KG1 (cell line): ENCODE measurements at regions not wholly inside any gene's neighbourhood (a gene's known extent, or its start where the extent isn't known, plus 50 kb on each side); places are given as distances from the start of the nearest gene placed in this dataset.
"Not testable (repeated sequence)": the region's sequence is repeated elsewhere in the genome, so short reads cannot be mapped to it uniquely, and the experiment has no call there.

Experiments
- DNase-seq: peaks from one replicate; lab custom pipeline; 2025; lab: John Stamatoyannopoulos, UW

DNA sequence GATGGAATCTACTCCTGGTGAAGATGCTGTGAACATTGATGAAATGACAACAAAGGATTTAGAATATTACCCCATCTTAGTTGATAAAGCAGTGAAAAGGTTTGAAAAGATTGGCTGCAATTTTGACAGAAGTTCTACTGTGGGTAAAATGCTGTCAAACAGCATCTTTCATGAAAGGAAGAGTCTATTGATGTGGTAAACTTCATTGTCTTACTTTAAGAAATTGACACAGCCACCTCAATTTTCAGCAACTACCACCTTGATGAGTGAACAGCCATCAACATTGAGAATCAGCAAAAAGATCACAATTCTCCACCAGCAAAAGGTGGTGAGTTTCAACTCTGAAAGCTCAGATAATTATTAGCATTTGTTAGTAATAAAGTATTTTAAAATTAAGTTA, 310.3 kb upstream of the RBMS1 start:
- DNase-seq: no peak

DNA sequence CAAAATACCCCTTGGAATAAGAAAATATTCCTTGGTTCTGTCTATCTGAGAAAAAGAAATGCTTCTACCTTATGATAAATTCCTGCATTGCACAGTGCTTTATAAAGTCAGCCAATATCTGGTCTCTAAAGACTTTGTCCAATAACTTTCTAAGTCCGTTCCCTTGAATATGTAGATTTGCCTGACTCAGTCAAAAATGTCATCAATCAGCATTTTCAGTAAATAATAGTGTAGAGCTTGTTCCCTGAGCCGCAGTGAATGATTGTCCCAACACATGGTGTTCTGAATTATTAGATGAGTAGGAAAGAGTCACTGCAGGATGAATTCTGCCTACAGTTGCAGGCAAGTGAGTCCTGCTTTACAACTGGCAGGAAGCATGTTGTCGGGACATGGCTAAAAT, 316.8 kb upstream of the RBMS1 start:
- DNase-seq: no peak

DNA sequence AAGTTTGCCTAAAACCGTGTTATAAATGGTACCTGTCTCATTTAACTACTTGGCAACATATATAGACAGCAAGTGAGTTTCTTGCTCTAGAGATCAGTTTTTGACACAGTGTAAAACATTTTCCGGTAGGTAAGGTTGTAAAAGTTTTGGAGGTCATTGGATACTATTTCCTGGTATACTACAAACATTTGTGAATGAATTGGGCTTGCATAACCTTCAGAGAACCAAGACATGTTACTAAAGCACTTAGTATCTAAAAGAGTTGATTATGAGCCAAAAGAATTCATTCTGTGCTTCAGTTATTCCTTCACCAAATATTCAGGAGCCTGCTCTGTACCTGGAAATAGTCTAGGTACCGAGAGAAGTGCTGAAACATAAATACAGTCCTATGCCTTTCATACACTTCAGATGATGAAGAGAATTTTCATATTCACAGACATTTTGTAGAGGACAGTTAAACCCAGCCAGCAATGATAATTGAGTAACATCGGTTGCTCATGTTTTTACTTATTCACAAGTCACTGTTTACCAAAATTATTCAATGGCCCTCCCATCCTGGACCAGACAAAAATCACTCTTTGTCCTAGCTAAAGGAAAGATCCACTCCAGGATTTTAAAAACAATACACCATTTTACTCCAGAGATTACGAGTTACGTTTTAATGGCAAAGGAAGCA, 319.4 kb upstream of the RBMS1 start:
- DNase-seq: no peak

DNA sequence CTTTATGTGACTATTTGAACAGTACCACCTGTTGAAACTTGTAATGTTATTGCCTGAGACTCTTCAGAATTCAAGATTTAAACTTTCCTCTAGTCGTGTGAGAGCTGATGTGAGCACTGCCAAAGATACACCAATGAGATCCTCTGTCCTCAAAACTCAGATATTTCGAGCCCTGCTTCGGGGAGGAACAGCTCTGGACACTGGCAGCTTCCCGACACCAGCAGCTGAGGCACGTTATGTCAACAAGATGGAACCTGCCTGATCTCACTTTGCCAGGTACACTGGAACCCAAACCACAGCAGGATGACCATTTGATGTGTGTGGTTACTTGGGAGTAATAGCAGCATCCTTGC, 319.9 kb upstream of the RBMS1 start:
- DNase-seq: no peak

DNA sequence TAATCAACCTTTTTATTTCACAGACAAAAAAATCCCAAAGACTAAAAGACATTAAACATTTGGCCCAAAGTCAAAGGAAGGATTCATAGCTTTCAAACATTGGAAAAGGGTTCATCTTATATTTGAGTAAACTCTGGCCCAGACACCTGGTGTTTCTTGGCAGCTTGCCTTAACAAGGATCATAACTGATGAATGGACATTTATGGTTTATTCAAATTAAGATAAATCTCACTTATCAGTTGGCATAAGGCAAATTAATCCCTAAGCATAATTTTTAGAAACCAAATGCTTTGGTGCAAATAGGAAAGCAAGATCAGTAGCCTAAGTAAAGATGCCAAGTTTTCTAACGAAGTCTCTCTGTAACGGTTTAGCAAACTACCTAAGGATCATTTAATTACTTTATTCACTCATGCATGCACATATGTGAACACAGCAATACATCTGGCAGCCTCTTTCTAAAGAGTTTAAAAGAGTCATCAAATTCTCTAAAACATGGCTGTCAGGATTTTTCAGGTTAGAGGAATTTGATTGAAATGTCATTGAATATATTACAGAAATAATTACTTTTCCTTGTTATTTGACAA, 323.4 kb upstream of the RBMS1 start:
- no peak for DNase-seq

DNA sequence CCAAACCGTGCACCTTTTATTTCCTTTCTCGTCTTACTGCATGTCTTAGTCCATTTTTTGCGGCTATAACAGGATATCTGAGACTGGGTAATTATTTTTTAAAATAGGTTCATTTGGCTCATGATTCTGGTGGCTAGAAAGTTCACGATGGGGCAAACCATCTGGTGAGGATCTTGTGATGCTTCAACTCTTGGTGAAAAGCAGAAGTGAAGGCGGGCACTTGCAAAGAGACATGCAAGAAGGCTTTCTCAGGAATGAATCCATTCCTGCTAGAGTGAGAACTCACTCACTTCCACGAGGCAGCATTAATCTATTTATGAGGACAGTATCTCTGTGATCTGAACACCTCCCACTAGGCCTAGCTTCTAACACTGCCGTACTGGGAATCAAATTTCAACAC, 327.1 kb upstream of the RBMS1 start:
- DNase-seq: no peak

DNA sequence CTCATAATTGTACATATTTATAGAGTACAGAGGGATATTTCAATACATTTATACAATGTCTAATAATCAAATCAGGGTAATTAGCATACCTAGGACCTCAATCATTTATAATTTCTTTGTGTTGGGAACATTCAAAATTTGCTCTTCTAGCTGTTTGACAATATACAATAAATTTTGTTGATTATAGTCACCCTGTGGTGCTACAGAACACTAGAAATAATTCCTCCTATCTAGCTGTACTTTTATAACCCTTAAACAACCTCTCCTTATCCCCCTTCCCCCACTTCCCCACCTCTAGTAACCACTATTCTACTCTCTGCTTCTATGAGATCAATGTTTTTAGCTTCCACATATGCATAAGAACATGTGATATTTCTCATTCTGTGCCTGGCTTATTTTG, 328.4 kb upstream of the RBMS1 start:
- DNase-seq: no peak

DNA sequence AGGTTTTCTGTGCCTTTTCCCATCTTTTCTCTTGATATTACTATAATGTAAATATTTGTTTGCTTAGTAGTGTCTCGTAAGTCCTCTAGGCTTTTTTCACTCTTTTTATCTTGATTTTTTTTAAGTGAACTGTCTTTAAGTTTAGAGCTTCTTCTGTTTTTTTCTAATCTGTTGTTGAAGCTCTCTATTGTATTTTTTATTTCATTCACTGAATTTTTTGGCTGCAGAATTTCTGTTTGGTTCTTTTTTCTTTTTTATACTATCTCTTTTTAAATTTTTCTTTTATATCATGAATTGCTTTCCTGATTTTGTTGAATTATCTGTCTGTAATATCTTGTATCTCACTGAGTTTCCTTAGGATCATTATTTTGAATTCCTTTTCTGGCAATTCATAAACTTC, 331.8 kb upstream of the RBMS1 start:
- DNase-seq: no peak

DNA sequence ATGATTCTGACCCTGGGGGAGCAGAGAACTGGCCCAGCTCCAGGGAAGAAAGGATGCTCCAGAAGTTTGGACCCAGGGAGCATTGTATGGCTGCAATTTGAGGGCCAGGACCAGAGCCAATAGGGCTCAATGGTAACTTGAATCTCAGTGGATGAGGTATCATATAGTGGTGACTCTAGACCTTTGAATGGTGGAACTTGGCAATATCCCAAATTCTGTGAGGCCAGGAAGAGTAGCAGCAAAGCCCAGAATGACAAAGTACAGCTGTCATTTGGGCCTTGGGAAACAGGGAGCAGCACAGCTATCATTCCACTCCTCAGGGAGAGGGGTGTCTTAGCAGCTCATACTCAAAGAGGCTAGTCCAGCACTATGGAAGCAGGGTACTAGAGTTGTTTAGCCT, 332.9 kb upstream of the RBMS1 start:
- DNase-seq: no peak

DNA sequence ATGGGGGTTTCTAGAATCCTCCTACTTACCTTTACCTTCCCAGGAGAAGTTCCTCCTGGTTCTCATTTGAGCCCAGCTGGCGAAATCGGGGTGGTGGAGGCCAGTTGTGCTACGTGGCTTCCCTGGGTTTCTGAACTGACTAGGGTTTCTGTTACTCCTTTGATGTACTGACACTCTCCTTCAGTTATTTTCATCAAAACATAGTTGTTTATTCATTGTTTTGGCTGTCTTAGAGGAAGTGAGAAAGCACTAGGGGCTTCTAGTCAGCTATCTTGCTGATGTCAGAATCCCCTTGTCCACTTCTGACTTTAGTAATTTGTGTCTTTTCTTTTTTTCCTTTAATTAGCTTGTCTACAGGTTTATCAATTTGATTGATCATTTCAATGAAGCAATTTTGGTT, 332.2 kb upstream of the TANK start:
- no peak for DNase-seq

DNA sequence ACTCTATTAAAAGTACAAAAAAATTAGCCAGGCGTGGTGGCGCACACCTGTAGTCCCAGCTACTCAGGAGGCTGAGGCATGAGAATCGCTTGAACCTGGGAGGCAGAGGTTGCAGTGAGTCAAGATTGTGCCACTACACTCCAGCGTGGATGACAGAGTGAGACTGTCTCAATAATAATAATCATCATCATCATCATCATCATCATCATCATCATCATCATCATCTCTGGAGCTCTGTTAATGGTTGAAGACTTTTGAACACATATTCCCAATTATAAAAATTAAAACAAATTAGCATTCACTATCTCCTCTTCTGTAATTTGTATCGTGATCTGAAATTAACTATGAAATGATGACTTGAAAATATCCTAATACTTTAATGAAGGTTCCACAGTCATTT, 327.8 kb upstream of the TANK start:
- DNase-seq: not testable (repeated sequence)

DNA sequence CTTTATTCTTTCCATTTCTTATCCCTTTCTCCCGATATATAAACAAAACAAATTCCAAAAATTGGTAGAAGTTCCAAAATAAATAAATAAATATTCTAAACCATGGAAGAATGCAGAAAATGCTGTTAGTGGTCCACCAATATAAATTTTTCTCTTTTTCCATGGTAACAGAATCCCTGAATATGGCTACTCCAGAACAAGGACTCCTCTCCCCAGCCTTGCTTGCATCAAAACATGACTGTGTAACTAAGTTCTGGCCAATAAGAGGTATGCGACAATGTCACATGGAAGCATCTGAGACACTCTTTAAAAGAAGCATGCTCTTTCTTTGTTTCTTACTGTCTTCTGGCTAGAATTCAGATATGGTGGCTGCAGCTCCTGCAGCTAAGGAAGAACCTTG, 325.1 kb upstream of the TANK start:
- DNase-seq: no peak

DNA sequence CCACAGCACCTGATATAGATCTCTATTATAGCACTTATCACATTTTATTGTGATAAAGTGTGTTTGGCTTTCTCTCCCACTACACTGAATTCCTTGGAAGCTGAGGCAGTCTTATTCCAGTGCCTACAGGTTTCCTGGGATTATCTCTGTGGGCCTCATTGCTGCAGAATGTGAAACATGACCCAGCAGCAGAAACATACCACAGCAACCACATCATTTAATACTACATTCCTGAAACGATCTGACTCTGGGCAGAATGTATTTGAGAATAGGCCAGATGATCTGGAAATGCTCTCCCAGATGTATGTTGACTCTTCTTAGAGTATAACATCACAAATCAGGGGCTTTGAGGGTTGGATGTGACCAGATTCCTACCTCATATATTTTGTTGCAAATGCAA, 323.5 kb upstream of the TANK start:
- no peak for DNase-seq

DNA sequence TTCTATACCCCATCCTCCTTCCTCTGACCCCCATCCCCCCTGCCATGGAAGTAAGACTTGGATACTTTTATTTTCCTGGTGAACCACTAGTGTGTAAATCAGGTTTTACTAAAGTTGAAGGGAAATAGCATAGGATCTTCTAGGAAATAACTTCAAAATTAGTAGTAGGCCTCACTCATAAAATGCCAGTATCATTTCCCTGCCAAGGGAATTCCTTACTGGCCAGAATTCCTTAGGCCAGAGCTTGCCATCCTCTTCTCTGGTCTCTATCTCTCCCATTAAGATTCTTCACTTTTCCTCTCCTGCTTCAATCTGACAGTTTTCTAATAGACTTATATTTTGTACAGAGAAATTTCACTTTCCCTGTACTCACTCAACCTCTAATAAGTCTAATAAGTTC, 322.8 kb upstream of the TANK start:
- no peak for DNase-seq

DNA sequence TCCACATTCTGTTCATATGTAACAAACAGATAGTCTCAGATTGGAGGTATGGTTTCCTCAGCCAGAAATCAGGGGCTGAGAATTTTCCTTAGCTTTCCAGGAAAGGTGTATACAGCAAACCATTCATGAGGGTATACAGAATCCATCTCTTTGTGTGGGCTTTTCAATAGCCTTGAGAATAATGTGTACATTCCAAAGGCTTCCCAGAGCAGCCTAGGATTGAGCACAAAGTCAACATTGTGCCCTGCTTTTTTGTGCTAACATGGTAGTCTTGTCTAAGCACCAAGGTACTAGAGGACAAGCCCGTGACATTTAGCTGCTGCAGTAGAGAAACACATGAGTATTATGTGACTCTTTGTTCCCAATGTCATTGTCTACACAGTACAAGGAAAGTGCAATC, 322.1 kb upstream of the TANK start:
- DNase-seq: no peak

DNA sequence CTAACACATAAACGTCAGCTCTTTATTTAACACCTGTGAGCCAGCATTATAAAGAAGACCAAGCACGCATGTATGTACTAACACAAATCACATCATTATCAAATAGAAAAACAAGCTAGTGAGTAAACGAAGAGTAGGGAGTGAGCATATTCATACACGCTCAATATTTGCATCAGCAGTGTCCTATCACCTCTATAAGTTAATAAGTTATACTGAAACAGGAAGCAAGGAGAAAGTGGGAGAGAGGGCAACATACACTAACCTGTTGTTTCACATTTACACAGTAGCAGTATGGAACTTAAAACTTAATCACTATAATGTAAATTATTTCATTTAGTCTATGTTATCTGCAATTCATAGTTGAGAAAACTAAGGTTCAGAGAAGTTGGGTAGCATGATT, 321.5 kb upstream of the TANK start:
- DNase-seq: no peak

DNA sequence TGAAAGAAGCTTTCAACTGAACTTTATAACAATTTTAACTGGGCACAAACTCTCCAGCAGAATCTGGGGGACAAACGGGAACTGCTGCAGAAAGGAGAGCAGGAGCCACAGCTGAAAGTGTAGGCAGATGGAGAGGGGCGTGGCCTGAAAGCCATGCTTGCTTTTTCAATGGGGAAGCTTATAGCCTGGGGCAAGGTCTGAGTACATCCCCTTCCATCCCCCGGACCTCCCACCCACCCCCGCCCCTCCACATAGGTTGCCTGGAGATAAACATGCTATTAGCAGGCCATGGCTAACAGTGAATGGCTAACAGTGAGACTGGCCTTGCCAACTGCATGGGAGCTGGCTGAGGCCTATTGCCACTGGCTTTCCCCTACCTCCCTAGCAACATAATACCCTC, 317.9 kb upstream of the TANK start:
- no peak for DNase-seq

DNA sequence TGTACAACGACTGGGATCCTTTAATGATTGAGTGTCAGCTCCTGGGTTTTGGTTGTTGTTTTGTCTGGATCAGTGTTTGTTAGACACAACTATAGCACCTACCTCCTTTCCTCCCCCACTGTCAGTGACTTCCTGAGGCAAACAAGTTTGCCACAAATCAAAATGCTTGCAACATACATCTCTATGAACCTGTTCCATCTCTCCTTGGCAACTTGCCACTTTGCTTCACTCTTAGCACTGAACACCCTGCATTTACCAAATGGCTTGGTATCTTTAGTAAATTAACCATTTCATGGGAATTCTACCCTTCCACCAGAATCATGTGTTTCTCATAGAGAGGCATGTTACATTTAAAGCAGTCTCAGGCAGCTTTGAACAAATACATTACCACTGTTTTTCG, 301.1 kb upstream of the TANK start:
- DNase-seq: no peak

DNA sequence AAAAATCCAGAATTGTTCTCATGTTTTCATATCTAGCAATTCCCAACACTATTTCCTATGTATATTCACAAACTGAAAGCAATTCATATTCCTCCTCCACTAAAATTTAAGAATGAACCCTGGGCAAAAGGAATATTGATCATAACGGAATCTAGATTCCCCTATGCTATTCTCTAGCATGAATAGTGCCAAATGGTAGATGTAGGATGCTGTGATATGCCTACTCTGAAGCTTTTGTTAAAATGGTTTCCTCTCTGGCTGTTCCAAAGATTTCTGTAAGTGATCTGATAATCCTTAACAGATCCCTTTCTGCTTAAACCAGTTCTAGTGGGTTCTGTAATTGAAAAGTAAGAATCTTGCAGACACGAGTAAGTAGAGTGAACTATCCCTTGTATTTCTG, 298.0 kb upstream of the TANK start:
- no peak for DNase-seq

DNA sequence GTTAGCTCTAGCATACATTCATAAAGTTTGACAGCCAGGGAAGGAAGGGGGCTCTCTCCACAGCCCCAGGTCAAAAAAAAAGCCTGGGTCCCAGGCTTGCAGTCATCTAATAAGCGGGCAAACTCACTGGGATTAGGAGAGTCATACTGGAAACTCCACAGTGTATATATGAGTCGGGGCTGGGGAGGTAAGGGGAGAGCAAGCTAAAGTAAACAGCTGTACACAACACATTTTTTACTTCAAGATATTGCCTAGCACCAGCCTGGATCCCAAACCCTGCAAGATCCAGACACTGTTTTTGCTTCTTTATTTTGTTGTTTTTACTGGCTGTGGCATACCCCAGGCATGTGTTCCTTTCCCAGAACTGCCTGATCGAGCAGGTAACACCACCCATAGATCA, 291.3 kb upstream of the TANK start:
- DNase-seq: no peak

DNA sequence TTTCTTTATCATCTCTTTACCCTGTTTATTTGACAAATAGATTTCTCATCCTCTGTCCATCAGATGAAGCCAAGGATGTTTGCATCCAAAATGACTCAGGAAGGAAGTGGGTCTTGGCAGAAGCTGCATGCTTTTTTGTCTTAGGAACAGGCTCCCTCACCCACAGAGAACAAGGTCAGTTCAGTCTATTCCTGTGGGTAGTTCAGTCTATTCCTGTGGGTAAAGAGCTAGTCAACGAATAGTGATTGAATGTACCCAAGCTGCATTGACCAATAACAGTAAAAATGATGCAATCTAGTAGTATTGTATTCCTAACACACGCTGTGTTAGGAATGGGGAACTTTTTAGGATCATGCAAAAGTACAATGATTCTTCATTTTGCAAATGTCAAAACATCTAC, 290.8 kb upstream of the TANK start:
- DNase-seq: no peak

DNA sequence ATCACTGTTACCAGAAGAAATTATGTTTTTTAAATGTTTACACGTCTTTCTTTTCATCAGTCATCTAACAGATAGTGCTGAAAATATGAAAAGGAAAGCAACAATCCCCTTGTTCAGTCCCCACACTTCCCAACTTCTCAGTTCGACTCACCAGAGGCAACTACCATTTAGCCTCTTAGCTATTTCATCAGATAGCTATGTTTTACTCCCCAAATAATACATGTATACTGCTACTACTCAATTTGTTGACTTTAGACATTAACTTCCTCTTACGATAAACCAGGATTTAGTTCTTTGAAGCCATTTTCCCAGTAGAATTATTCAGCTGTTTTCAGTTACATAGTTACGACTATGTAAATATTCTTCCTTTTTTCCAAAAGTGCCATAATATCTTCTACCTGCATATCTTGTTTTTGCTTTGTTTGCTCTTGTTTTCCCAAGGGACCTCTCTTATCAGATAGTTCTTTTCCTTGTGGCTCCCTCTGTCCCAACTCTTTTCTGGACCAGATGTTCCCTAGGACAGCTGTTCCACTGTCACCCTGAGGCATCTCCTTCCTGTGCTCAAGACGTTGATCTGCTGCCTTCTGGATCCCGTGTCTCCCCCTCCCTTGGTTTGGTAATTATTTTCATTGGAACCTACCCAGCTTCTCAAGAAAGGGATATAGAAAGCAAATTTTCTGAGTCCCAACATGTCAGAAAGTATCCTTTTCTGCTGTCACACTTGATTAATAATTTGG, 289.3 kb upstream of the TANK start:
- no peak for DNase-seq

DNA sequence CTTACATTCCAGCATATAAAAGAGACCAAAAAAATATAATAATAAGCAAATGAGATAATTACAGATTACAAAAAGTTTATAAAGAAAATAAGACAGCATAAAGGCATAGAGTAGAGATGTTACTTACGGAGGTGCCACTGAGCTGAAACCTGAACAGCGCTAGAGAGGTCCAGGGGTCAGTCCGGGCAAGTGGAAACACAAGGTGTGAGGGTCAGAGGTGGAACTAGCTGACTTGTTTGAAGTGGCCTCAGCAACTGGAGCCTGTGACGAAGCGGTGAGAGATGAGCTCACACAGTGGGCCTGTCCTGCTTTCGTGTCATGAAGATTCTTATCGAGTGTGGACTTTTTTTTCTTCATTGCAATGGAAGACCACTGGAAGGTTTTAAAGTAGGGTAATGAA, 288.3 kb upstream of the TANK start:
- no peak for DNase-seq

DNA sequence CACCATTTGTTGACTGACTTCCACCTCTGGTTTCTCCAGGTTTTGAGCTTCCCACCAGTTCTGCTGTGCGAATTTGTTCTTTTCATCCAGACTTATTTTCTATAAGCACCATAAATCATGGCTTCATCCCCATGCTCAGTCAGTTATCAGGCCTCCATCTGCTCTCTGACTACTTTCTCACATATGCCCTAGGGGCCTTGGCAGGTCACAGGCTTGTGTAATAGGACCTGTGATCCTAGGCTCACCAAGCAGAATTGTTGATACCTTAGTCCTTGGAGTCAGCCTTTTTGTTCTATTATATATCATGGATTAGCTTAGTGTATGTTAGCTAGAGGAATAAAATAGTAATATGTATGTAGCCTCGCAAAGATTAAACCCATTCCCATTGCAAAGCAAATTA, 284.2 kb upstream of the TANK start:
- no peak for DNase-seq
